Myocyte (in vitro differentiated cells): ENCODE measurements at regions not wholly inside any gene's neighbourhood (a gene's known extent, or its start where the extent isn't known, plus 50 kb on each side); places are given as distances from the start of the nearest gene placed in this dataset.
A peak's percentile ranks its signal among the peaks of the same experiment; 100 is the strongest.

Experiments
- DNase-seq: peaks from one replicate; pipeline ENCODE4 v3.0.0-alpha.2; 2012; ENCODE audit warnings: low read depth

- no peak for DNase-seq
Observed at GRCh38 chr6:169048185-169048864, 205.3 kb downstream of the THBS2 start.

DNA sequence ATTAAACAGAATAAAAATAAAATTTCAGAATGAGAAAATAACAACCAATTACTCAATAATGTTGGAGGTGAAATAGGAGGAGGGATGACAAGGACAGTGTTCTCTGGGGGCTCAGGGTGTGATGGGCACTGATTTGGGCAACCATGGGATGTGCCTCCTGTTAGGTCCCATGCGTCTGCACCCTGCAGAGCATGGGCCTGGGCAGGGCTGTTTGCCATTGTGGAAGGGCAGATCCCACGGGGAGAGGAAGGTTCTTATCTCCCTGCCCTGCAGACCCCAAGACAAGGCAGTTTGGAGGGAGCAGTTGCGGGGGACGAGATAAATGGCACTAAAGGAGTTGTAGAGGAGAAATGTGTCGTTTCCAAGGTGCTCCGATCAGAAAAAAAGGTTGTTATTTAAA is 206.3 kb downstream of the THBS2 start:
- no peak for DNase-seq

DNA sequence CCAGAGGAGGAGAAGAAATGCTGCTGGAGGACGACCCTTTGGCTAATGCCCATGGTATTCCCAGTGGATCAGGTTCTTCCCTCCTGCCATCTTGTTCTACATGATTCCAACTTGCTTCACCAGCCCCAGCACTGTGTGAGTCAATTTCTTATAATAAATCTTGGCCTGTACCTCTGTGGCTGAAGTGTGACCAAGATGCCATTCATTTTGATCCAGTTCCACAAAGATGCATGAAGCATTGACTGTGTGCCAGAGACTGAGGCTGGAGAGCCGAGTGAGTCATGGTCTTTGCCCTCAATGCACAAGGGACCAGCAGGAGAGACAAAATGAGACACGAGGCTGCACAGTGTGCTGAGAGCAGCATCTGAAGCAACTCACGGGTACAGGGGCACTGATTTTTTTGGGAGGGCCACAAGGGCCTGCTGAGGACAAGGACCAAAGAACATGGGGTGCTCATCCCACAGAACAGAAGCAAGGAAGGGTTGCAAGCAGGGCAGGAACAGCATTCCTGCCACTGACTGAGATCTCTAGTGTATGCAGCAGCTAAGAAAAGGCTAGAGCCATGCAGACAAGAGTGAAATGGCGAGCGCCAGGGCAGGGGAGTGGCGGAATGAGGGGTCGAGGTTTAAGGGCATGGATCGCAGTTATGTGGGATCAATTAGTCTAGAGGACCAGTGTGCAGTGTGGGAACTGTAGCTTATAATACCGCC is 207.0 kb downstream of the THBS2 start:
- DNase-seq: peak; percentile 97

- DNase-seq: no peak
Observed at GRCh38 chr6:169046021-169046420, 207.6 kb downstream of the THBS2 start.

DNA sequence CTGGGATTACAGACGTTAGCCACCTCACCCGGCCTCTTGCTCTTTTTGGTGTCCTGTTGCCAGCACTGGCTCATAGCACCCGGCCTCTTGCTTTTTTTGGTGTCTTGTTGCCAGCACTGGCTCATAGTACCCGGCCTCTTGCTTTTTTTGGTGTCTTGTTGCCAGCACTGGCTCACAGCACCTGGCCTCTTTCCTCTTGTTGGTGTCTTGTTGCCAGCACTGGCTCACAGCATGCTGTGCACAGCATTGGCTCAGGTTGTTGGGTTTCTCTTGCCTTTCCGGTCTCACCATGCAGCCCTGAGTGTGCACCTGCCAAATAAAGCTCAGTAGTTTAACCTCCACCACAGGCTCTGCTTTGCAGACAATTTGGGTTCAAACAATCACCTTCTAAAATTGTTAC is 208.2 kb downstream of the THBS2 start:
- peak; percentile 80 for DNase-seq

DNA sequence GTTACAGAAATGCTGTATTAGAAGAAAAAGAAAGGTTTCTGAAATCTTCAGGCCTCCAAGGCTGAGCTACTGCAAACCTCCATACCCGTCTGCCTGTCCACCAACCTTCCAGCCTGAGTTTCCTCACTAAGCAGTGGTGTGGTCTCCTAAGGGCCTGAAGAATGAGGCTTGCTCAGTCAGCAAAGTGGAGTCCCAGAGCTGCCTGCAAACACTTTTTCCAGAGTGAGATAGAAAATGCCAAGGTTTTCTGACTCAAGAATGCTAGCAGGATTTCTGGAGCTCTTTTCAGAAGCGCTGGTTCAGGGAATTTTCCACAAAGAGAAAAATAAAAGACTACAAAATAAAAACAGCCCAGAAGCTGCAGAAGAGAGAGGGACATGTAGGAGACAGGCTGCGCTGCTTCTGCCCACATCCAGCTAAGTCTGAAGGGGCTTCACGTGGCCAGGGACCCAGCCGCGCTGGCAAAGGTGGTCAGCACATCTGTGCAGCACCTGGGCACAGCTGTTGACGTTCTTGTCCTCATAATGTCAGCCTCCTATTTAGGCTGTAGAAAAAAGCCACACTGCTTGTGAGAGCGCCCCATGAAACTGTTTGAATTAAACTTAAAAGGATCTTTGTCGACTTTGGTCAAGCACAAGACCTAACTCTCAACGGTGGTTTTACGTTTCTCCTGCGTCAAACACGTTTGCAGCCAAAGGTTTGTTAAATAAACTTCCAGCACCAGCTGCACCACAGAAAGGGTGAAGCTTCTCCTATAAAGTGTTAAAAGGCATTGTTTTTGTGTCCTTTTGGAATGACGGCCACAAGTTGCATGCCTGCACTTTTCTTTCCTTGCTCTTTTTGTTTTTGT is 209.0 kb downstream of the THBS2 start:
- DNase-seq: no peak

- DNase-seq: no peak
Observed at GRCh38 chr6:169042061-169042460, 211.6 kb downstream of the THBS2 start.

GRCh38 chr6:169041078-169041477 is 212.6 kb downstream of the THBS2 start:
- DNase-seq: no peak

DNA sequence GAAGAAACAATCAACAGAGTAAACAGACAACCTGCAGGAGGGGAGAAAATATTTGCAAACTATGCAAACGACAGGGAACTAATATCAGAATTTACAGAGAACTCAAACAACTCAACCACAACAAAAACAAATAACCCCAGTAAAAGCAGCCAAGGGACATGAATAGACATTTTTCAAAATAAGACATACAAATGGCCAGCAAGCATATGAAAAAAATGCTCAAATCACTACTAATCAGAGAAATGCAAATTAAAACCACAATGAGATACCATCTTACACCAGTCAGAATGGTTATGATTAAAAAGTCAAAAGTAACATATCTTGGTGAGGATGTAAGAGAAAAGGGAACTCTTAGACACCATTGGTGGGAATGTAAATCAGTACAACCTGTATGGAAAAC is 215.0 kb downstream of the THBS2 start:
- DNase-seq: no peak

DNA sequence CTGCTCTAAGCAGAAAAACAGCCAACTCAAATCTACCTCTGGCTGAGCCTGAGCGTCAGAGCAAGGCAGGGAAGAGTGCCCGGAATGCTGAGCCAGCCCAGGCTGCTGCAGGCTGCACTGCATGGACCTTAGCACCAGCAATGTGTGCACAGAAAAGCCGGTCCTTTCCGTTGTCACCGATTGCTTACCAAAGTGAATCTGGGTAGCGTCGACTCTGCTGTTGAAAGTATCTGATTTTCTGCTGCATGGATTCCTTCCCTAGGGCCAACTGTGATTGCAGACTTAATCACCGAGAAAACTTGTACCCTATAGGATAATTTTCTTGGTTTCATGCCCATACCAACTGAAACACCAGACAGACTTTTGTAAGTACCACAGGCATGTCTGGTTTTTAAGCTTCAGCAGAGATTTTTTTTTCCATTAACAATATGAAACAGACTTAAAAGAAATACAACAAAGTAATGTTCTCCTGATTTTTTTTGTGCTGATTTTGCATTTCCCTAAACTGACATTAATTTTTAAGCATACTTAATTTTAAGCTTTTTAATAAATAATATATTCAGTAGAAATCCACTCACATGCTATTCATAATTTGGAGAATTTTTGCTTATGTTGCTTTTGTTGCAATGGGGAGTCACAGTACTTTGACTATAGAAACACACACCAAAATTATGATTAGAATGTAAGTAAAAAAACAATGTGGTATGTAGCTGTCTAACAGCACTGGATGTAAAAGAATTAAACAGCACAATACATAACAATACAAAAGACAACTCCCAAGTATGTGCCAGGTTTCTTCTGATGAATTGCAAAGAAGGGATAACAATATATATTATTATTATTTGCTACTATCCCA is 218.0 kb downstream of the THBS2 start:
- peak; percentile 55 for DNase-seq

GRCh38 chr6:169034516-169035167 is 219.0 kb downstream of the THBS2 start:
- no peak for DNase-seq

GRCh38 chr6:169029861-169030260 is 223.8 kb downstream of the THBS2 start:
- no peak for DNase-seq

DNA sequence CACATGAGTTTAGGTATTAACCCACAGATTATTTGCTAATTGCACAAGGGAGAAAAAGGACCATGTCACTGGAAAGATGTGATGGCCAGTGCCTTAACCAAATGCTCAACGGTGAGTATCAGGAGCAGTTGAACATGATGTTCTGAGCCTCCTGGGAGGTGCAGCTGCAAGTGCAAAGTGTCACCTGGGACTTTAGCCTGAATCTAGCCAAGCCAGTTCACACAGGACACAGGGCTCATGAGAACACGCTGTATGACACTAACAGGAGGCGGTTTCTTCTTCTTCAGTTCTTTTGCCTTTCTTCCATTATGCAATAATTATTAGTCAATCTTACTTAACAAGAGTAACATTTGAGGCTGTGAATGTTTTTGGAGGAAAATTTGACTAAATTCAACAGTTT is 225.3 kb downstream of the THBS2 start:
- DNase-seq: no peak

- no peak for DNase-seq
Observed at GRCh38 chr6:169026175-169026574, 227.5 kb downstream of the THBS2 start.

- no peak for DNase-seq
Observed at GRCh38 chr6:169024047-169024660, 229.5 kb downstream of the THBS2 start.

DNA sequence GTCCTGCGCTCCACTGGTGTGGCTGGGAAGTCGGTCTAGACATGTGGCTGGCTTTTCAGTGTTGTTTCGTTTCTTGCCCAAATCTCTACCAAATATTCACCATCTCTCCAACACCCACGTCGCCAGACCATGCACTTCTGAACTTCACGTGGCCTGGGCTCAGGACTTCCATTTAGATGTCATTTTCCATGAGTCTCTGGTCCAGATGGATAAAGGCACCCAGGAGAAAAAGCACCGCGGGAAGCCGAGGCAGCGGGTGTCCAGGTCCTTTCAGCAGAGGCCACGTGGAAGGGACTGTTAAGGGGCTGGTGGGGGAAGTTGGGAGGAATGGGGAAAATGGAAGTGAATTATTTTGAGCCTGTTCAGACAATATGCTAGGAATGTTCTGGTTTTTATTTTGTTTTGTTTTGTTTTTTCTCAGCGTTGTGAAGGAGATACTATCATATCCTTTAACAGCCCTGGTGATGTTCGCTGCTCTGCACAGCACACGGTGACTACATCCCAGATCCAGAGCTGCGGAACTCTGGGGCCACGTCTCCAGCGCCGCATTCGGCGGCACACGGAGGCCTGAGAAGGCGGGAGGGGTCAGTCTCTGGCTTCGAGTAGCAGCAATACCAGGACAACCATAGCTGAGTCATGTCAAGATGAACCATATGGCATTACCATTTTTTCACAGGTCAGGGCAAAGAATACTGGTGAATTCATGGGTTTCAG is 230.3 kb downstream of the THBS2 start:
- no peak for DNase-seq

DNA sequence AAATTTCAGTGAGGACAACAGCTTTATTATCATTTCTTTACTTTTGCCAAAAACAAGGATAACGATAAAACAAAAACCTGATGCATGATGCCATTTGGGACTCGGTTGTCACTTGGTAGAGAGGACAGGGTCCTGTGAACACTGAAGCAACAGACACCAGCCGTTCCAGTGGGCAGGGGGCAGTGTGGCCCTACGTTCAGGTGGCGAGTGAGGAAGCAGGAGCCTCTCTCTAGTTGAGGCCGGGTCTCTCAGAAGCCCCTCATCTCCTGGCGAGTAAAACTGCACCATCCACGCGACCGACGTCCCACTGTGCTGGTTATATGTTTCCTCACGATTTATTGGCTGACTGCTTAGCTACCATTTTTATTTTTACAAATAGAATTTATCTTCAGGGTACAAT is 231.6 kb downstream of the THBS2 start:
- no peak for DNase-seq

DNA sequence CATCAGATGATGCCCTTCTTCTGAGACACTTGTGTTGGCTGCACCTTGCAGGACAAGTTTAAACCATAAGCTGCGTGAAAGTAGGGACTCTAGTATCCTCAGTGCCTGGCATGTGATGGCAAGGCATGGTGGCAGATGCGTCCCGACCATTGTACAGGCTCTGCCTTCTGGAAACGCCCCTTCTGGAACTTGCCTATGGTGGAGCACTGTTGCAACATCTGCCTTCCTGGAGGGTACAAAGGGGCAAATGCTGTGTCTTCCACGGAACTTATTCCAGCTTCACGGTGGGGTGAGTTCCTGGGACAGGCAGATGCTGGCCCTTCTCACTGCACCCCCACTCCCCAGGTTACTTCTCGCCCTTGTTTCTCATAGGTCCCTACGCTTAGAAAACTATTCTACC is 232.8 kb downstream of the THBS2 start:
- no peak for DNase-seq

- DNase-seq: no peak
Observed at GRCh38 chr6:169019727-169020491, 233.7 kb downstream of the THBS2 start.
